H9 (cell line): ENCODE measurements at regions not wholly inside any gene's neighbourhood (a gene's known extent, or its start where the extent isn't known, plus 50 kb on each side); places are given as distances from the start of the nearest gene placed in this dataset.

Source experiments
- DNase-seq: peaks from one replicate; pipeline ENCODE4 v3.0.0-alpha.2; 2017
- H2AFZ ChIP-seq: one replicate; pipeline ENCODE4 v1.6.1; 2013; ENCODE audit warnings: mild to moderate bottlenecking, low read length, control low read depth, moderate library complexity
- H2AK5ac ChIP-seq: 2 replicates; pipeline ENCODE4 v1.6.1; 2013; ENCODE audit warnings: low read length, control low read depth, mixed read lengths; ENCODE audit not compliant: insufficient read length
- H2BK120ac ChIP-seq: one replicate; pipeline ENCODE4 v1.6.1; 2013; ENCODE audit warnings: low read depth, mild to moderate bottlenecking, low read length, control low read depth, inconsistent platforms; ENCODE audit not compliant: poor library complexity, severe bottlenecking
- H2BK12ac ChIP-seq: 2 replicates; pipeline ENCODE4 v1.6.1; 2013; ENCODE audit warnings: low read length, control low read depth, mixed read lengths, low read depth; ENCODE audit not compliant: insufficient read length
- H2BK15ac ChIP-seq: 2 replicates; pipeline ENCODE4 v1.6.1; 2013; ENCODE audit warnings: low read depth, low read length, control low read depth
- H2BK20ac ChIP-seq: one replicate; pipeline ENCODE4 v1.6.1; 2013; ENCODE audit warnings: low read depth, mild to moderate bottlenecking, low read length, control low read depth, inconsistent platforms; ENCODE audit not compliant: poor library complexity, severe bottlenecking
- H2BK5ac ChIP-seq: 2 replicates; pipeline ENCODE4 v1.6.1; 2013; ENCODE audit warnings: low read length, control low read depth, mixed read lengths; ENCODE audit not compliant: insufficient read length
- H3K14ac ChIP-seq: 2 replicates; pipeline ENCODE4 v1.6.1; 2013; ENCODE audit warnings: low read length, control low read depth; ENCODE audit not compliant: insufficient read depth
- H3K18ac ChIP-seq: 2 replicates; pipeline ENCODE4 v1.6.1; 2013; ENCODE audit warnings: low read depth, mild to moderate bottlenecking, mixed read lengths, low read length, control low read depth; ENCODE audit not compliant: insufficient read length
- H3K23ac ChIP-seq: 2 replicates; pipeline ENCODE4 v1.6.1; 2013; ENCODE audit warnings: low read length, control low read depth, mixed read lengths, low read depth; ENCODE audit not compliant: insufficient read length
- H3K23me2 ChIP-seq: 2 replicates; pipeline ENCODE4 v1.6.1; 2013; ENCODE audit warnings: low read depth, mild to moderate bottlenecking, mixed read lengths, low read length, control low read depth; ENCODE audit not compliant: insufficient read length, poor library complexity, severe bottlenecking
- H3K27ac ChIP-seq: 2 replicates; pipeline ENCODE4 v1.5.1; 2013; ENCODE audit warnings: low read length, control low read depth, mixed read lengths, low read depth; ENCODE audit not compliant: insufficient read length
- H3K27me3 ChIP-seq: 2 replicates; pipeline ENCODE4 v1.6.1; 2013; ENCODE audit warnings: low read length, control low read depth, inconsistent platforms; ENCODE audit not compliant: insufficient read depth
- H3K4ac ChIP-seq: 2 replicates; pipeline ENCODE4 v1.6.1; 2013; ENCODE audit warnings: low read depth, mild to moderate bottlenecking, control low read depth, inconsistent platforms, low read length, moderate library complexity
- H3K4me1 ChIP-seq: 2 replicates; pipeline ENCODE4 v1.6.1; 2013; ENCODE audit warnings: low read length, control low read depth, inconsistent platforms; ENCODE audit not compliant: insufficient read depth
- H3K4me2 ChIP-seq: 2 replicates; pipeline ENCODE4 v1.6.1; 2013; ENCODE audit warnings: low read length, control low read depth, mixed read lengths; ENCODE audit not compliant: insufficient read length, insufficient read depth
- H3K56ac ChIP-seq: 2 replicates; pipeline ENCODE4 v1.6.1; 2013; ENCODE audit warnings: low read depth, mild to moderate bottlenecking, mixed read lengths, low read length, control low read depth; ENCODE audit not compliant: insufficient read length
- H3K79me1 ChIP-seq: 2 replicates; pipeline ENCODE4 v1.6.1; 2013; ENCODE audit warnings: low read depth, mild to moderate bottlenecking, moderate library complexity, low read length, control low read depth, inconsistent platforms; ENCODE audit not compliant: insufficient read depth, poor library complexity, severe bottlenecking
- H3K79me2 ChIP-seq: 2 replicates; pipeline ENCODE4 v1.6.1; 2013; ENCODE audit warnings: low read length, control low read depth, inconsistent platforms; ENCODE audit not compliant: insufficient read depth
- H3K9ac ChIP-seq: 2 replicates; pipeline ENCODE4 v1.6.1; 2013; ENCODE audit warnings: low read length, control low read depth, mixed read lengths; ENCODE audit not compliant: insufficient read length; ENCODE audit errors: extremely low read depth
- H3K9me3 ChIP-seq: one replicate; pipeline ENCODE4 v1.6.1; 2013; ENCODE audit warnings: low read depth, low read length, inconsistent platforms; ENCODE audit not compliant: control insufficient read depth
- H3T11ph ChIP-seq: one replicate; pipeline ENCODE4 v1.6.1; 2013; ENCODE audit warnings: mild to moderate bottlenecking, low read length, control low read depth, inconsistent platforms
- H4K20me1 ChIP-seq: one replicate; pipeline ENCODE4 v1.6.1; 2013; ENCODE audit not compliant: control insufficient read depth, insufficient read length, insufficient read depth
- H4K5ac ChIP-seq: 2 replicates; pipeline ENCODE4 v1.6.1; 2013; ENCODE audit warnings: low read depth, mild to moderate bottlenecking, mixed read lengths, low read length, control low read depth; ENCODE audit not compliant: insufficient read length
- H4K8ac ChIP-seq: replicated peaks from 2 replicates; pipeline ENCODE4 v1.6.1; 2013; ENCODE audit warnings: low read length, control low read depth, mixed read lengths, low read depth; ENCODE audit not compliant: insufficient read length
- H4K91ac ChIP-seq: 2 replicates; pipeline ENCODE4 v1.6.1; 2013; ENCODE audit warnings: low read depth, mild to moderate bottlenecking, moderate library complexity, mixed read lengths, low read length, control low read depth; ENCODE audit not compliant: insufficient read length
- H3K27ac Mint-ChIP-seq, 3 experiments: 2 replicates in 2 of 3; 3 replicates in 1 of 3; pipeline ENCODE4 v1.8.0; 2020 to 2021; ENCODE audit warnings: mixed read lengths in 3 of 3, mild to moderate bottlenecking in 1 of 3, moderate library complexity in 1 of 3
- H3K27me3 Mint-ChIP-seq: 2 replicates; pipeline ENCODE4 v1.8.0; 2021; ENCODE audit warnings: low read depth, mild to moderate bottlenecking, moderate library complexity, mixed read lengths
- H3K36me3 Mint-ChIP-seq, 3 experiments: 2 replicates in 2 of 3; 3 replicates in 1 of 3; pipeline ENCODE4 v1.8.0; 2020 to 2021; ENCODE audit warnings: low read depth in 3 of 3, mixed read lengths in 3 of 3; ENCODE audit not compliant: insufficient read depth in 1 of 3
- H3K4me1 Mint-ChIP-seq, 2 experiments: 2 replicates each; pipeline ENCODE4 v1.8.0; 2020; ENCODE audit warnings: mixed read lengths in 2 of 2
- H3K4me3 Mint-ChIP-seq, 2 experiments: 2 replicates in 1 of 2; 3 replicates in 1 of 2; pipeline ENCODE4 v1.8.0; 2020 to 2021; ENCODE audit warnings: mild to moderate bottlenecking in 2 of 2, mixed read lengths in 2 of 2, moderate library complexity in 1 of 2
- H3K9me3 Mint-ChIP-seq, 2 experiments: 2 replicates in 1 of 2; 3 replicates in 1 of 2; pipeline ENCODE4 v1.8.0; 2020; ENCODE audit warnings: mild to moderate bottlenecking in 2 of 2, mixed read lengths in 2 of 2, moderate library complexity in 1 of 2
- WGBS: extraction: QIAGEN DNeasy Blood & Tissue Kit; methylation state at CpG from one replicate; pipeline ENCODE4 v1.1.7; 2013; ENCODE audit warnings: missing lambda C conversion rate, low lambda C conversion rate, mixed read lengths; ENCODE audit not compliant: insufficient read length; ENCODE audit errors: extremely low coverage; 5-methylcytosine and 5-hydroxymethylcytosine counted together
- TF ChIP-seq, protein P1 (sequence below): fragments of 200-600 bp; sonication (generic); conservative IDR thresholded peaks from 3 replicates; pipeline ENCODE4 v1.8.0; 2021; ENCODE audit warnings: antibody characterized with exemption, mild to moderate bottlenecking

- no peak overlapping the region for H2BK20ac ChIP-seq
- no peak overlapping the region for H3K23ac ChIP-seq
- H3K79me2 ChIP-seq = no peaks in the 10 kb centered on the region
- H2BK120ac ChIP-seq = no peak overlapping the region
- H2BK5ac ChIP-seq = no peak overlapping the region
- H3K9ac ChIP-seq = no peak overlapping the region
- TF ChIP-seq, protein P1, sequence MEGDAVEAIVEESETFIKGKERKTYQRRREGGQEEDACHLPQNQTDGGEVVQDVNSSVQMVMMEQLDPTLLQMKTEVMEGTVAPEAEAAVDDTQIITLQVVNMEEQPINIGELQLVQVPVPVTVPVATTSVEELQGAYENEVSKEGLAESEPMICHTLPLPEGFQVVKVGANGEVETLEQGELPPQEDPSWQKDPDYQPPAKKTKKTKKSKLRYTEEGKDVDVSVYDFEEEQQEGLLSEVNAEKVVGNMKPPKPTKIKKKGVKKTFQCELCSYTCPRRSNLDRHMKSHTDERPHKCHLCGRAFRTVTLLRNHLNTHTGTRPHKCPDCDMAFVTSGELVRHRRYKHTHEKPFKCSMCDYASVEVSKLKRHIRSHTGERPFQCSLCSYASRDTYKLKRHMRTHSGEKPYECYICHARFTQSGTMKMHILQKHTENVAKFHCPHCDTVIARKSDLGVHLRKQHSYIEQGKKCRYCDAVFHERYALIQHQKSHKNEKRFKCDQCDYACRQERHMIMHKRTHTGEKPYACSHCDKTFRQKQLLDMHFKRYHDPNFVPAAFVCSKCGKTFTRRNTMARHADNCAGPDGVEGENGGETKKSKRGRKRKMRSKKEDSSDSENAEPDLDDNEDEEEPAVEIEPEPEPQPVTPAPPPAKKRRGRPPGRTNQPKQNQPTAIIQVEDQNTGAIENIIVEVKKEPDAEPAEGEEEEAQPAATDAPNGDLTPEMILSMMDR = no peak
- no peak overlapping the region for H4K5ac ChIP-seq
- no CpG with 5 or more reads among the region's 1 CpG for WGBS
- no peak overlapping the region for H2AK5ac ChIP-seq
- no peaks in the 10 kb centered on the region for H4K20me1 ChIP-seq
- no peaks in the 10 kb centered on the region for H3K9me3 ChIP-seq
- no peaks in the 10 kb centered on the region for H3K9me3 Mint-ChIP-seq
- H3K27me3 Mint-ChIP-seq = no peaks in the 10 kb centered on the region
- no peak overlapping the region for H3T11ph ChIP-seq
- H3K18ac ChIP-seq = no peak overlapping the region
- H3K79me1 ChIP-seq = no peaks in the 10 kb centered on the region
- H2BK15ac ChIP-seq = no peak overlapping the region
- H4K91ac ChIP-seq = no peak overlapping the region
- H3K36me3 Mint-ChIP-seq = no peaks in the 10 kb centered on the region
- H2AFZ ChIP-seq = no peak overlapping the region
- no peak overlapping the region for H3K56ac ChIP-seq
- H4K8ac ChIP-seq = no peak overlapping the region
- no peak overlapping the region for H3K27ac ChIP-seq
- no peak for DNase-seq
- H3K4ac ChIP-seq = no peak overlapping the region
- no peak overlapping the region for H2BK12ac ChIP-seq
- H3K4me3 Mint-ChIP-seq = no peak overlapping the region
- H3K4me1 Mint-ChIP-seq = 0 out of 4 replicates have a peak, but pooled peaks cover 0 to 3% of the 10 kb centered on the region in 2 experiments
- H3K27me3 ChIP-seq = no peaks in the 10 kb centered on the region
- H3K14ac ChIP-seq = no peak overlapping the region
- H3K4me2 ChIP-seq = no peak overlapping the region
- no peaks in the 10 kb centered on the region for H3K23me2 ChIP-seq
- no peak overlapping the region for H3K27ac Mint-ChIP-seq
- H3K4me1 ChIP-seq = 0 out of 2 replicates have a peak, but pooled peaks cover 2% of the 10 kb centered on the region
These were observed 222.8 kb downstream of the NR2F1-AS1 start for GRCh38 chr5:93358176-93358575.
